Hematopoietic multipotent progenitor cell treated with erythropoietin and hydrocortisone succinate and interleukin-3 and kit ligand, for 8 days (in vitro differentiated cells): ENCODE measurements at regions not wholly inside any gene's neighbourhood (a gene's known extent, or its start where the extent isn't known, plus 50 kb on each side); places are given as distances from the start of the nearest gene placed in this dataset.

Source experiments
- DNase-seq: peaks from one replicate; pipeline ENCODE4 v3.0.0-alpha.2; 2015

DNA sequence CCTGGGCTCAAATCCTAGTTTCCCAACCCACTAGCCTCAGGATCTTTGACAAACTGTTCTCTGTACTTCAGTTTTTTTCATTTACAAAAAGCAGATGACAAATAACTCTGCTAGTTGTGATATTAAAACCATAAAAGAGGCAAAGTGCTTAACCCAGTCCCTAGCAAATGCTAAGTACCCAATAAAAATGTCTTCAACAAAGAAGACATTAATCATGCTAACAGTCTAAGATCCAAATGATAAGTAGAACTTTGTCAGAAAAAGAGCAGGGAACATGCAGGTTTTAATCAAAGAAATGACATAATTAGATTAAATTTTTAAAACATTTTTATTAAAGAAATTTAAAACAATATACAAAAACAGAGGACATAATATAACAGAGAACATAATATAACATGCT, 203.0 kb upstream of the ADRA1B start:
- no peak for DNase-seq

DNA sequence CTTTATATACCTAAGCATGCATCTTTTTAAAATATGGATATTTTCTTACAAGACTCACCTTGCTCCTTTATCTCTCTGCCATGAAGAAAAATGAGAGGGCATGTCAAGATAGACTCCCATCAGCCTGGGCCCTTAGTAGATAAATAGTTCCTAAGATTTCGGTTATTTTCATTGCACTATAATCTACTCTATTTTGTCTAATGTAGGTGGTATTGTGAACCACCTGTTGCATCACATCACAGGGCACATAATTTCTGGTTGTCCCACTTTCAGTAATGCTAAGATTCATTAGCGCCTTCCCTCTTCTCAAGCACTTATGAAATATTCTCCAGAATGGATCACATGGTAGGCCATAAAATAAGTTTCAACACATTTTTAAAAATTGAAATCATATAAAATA, 202.5 kb upstream of the ADRA1B start:
- DNase-seq: no peak

DNA sequence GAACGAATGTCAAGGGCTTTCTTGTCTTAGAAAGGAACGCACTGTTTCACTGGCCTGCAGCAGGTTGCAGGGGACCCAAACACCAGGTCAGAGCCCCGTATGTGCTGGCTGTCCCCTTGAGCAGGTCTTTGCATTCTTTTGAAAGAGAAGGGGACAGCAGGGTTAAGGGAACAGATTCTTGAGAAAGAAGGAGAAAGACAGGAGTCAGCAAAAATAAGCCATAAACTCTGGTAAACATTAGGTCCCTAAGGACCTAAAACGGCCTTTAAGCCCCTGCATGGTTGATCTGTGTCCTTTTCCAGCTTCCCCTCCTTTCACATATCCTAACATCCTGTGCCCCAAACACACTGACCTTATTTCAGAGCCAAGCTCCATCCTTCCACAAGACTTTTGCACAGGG, 190.8 kb upstream of the ADRA1B start:
- DNase-seq: no peak

DNA sequence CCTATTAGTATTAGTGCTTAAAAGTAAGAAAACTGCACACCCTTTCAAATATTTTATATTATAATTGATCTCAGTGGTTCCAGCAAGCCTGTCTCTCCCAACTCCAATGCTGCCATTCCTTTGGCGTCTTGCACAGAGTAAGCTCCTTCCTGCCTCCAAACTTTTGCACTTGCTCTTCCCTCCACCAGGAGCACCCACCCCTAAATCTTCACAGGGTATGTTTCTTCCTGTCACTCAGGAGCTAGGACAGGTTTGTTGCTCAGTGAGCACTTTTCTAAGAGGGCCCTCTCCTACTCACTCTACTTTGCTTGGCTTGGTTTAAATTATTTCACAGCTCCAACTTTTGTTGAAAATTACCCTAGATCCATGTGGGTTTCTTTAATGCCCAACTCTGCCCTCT, 189.1 kb upstream of the ADRA1B start:
- DNase-seq: no peak

DNA sequence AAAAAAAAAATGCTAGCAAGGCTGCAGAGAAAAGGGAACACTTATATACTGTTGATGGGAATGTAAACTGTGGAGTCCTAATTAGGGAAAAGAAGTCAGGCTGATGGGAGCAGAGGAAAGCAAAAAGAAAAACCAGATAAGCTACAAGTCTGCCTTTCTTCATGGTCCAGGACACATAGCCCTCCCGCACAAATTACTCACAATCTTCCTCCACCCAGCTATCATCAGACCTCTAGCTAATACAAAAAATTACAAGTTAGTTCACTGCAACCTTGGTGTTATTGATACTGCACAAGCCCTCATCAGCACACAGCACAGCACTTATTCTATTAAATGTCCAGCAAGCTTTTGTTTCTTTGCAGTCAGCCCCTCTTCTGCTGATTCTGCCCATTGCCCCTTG, 186.0 kb upstream of the ADRA1B start:
- DNase-seq: no peak

DNA sequence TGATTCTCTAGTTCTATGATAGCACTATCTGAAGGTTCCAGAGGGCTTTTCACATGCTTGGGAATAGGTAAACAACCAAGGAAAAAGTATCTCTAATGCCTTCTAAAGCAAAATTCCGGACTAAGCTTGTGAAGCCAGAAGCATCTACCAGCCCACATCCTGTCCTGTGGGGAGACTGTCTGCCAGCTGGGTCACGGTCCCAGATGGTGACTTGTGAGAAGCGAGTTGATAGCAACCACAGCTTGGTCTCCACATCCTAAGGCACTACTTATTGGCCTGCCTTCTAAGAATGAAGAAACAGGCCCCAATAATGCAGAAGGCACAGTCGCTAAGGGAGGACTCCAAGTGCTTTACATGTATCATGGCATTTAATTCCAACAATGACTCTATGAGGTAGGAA, 184.1 kb upstream of the ADRA1B start:
- DNase-seq: peak; percentile 21

DNA sequence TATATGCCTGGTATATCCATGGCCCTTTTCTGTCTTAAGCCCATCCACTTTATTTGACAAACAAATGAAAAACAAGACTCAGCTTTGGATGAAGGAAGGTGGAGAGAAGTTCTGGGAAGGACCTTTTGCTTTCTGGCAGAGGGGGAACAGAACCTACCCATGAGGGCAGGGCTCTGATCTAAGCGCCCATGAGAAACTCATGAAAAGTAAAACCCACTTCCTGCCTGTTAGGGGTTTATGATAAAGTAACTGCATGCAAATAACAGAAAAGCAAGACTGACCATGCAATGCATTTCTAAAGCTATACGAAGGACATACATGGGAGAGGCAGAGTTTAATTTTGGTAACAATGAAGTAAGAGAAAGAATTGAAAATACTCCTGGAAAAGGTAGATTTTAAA, 181.9 kb upstream of the ADRA1B start:
- DNase-seq: no peak

DNA sequence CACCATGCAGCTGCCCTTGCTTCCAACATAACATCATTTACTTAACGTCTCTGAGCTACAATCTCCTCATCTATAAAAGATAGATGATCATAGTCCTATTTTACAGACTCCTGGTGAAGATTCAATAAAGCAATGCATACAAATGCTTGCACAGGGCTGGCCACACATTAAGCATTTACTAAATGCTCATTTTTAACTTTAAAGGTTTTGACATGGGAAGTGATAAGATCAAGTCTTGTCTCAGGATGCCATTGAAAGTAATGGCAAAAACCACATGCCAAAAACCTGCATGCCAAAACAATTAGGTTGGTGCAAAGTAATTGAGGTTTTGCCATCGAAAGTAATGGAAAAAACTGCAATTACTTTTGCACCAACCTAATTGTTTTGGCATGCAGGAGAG, 181.2 kb upstream of the ADRA1B start:
- no peak for DNase-seq

DNA sequence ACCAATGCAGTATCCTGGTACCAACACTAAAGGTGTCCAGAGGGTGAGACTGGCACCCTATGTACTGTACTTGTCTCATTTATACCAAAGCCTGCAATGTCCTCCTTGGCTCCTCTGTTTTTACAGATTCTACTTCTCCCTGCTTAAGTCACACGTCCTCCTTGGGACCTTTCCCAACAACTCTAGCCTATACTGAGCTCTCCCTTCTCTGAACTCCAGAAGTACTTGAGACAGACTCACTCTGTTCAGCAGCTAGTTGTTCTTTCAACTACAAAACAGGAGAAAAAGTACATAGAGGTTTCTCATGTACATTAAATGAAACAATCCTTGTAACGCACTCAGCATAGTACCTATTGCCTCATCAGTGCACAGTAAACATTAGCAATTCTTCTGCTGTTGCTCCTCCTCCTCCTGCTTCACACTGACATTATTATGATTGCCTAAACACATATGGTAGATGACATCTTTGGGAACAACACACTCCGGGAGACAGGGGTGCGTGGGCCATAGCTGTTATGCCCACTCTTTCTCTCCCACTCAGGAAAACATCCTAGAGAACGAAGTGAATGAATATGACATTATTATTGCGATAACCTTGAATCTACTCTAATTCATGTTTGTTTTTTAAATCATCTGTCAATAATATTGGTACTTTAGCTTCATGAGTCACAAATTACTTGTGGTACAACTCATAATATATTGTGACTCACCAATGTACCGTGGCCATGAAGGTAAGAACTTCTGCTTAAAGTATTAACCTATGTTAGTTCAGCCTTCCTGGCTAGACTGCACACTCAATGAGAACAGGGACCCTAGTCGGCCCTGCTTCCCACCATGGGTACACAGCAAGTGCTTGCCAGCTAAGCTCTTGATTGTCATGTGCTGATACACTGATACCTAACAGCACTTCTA, 180.3 kb upstream of the ADRA1B start:
- no peak for DNase-seq

DNA sequence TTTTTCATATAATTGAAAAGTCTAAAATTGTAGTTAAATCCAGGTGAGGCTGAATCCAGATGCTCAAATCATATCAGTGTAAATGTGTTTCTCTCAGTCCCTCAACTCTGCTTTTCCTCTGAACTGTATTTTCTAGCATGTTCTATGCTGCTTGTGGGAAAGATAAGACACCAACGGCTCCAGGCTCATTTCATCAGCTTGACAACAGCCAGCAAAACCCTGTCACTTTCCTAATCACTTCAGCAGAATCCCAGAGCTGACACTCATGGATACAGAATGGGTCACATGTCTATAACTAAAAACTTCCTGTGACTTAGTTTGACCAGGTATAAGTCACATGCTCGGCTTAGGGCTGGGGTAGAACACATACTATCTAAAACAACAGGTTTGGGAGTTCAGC, 179.4 kb upstream of the ADRA1B start:
- DNase-seq: no peak

DNA sequence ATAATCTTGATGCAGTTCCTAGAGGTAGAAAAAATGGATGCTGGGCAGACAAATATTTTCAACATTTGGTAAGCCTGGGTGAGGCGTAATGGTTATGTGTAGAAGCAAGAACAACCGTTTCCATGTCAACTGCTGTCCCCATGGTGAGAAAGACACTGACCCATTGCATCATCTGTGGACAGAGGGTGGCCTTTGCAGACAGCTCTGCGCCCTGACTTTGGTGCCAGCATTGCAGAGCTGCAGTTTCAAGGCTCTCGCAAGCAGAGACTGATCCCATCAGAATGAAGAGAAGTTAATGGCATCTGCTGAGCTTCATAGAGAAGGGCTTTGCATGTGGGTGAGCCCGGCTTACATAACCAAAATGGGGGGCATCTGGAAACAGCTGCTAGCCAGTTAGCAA, 179.0 kb upstream of the ADRA1B start:
- no peak for DNase-seq

DNA sequence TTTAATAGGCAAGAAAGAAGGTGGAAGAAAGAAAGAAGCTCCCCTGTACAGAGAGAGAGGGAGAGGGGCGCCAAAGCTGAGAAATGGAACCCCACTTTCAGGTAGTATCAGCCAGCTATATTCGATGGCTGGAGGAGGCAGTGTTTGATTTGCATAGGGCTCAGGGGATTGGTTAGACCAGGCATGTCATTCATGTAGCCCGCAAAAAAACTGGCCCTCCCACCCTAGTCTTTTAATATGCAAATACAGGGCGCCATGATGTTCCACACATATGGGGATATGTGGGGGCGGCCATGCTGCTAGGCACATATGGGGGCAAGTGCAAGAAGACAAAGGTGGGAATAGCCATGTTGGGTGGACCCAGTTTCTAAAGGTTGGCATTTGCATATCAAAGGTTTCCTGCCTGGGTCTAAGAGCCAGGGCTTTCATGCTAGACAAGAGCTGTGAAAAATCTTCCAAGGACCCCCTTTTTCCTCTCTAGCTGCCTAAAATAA, 174.4 kb upstream of the ADRA1B start:
- DNase-seq: no peak

DNA sequence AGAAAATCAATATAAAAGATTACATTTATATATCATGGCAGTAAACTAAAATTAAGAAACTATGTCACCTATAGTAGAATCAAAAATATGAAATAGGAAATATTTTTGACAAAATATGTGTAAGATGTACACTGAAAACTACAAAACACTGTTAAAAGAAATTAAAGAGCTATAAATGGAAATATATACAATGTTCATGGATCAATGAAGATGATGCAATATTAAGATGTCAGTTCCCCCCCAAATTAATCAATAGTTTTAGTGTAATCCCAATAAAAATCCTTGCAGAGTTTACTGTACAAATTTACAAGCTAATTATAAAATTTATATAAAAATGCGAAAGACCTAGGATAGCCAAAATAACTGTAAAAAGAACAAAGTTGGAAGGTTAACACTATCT, 173.0 kb upstream of the ADRA1B start:
- no peak for DNase-seq

DNA sequence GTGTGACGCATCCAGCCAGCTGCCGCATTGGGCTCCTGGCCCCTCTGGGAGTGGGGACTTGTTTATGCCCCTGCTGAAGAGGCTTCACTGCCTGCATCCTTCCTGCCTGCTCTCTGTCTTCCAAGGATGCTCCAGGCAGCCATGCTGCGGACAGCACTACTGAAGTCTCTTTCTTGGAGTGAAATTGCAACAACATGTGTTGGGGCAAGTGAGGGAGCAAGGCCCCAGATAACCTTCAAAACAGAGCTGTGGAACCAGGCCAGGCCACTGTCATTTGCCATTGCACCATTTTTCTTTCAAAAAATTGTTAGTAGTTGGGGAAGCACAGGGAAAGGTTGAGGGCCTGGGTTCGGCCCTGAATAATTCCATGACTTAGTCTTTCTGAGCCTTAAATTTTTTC, 169.6 kb upstream of the ADRA1B start:
- DNase-seq: no peak

DNA sequence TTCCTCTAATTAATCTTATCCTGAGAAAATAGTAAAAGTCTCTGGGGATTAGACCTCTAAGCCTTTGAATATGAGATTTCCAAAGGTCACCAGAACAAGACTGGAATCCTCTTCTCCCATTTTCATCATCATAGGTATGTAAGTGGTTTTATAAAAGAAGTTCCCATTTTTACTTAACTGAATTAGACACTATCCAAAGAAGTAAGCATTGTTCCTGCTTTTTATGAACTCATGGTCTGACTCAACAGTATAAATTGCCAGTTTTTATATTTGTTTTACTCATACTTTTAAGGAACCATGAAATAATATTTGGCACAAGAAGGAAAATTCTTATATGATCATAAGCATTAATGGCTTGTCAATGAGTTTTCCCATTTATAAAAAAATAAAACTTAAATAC, 167.1 kb upstream of the ADRA1B start:
- DNase-seq: no peak

DNA sequence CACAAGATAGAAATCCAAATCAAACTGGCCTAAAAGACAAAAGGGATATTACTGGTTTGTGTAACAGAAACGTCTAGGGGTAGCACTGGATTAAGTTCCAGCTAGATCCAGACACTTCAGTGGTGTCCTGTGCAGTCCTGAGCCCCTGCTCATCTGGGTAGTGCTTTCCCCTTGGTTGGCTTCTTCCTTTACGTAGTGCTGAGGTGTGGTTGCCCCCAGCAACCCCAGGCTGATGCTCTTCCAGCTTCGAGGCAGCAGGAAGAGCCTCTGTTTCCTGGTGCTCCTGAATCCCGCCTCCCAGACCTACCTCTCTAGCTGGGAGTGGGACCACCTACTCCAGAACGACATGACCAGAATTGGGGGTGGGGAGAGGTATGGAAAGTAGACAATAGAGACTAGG, 166.1 kb upstream of the ADRA1B start:
- no peak for DNase-seq

DNA sequence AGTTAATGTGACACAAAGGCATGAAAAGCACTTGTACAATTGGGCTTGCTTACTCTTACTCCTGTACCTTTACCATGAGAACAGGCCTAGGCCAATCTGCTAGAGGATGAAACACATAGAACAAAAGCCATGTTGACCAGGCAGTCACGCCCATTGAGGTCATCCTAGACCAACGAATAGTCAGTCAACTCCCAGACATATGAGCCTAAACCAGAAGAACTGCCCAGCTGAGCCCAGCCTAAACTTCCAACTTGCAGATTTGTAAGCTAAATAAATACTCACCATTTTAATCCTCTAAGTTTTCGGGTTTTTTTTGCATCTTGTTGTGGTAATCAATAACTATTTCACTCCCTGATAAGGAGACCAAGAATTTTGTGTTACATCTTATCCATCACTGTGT, 164.8 kb upstream of the ADRA1B start:
- DNase-seq: no peak

DNA sequence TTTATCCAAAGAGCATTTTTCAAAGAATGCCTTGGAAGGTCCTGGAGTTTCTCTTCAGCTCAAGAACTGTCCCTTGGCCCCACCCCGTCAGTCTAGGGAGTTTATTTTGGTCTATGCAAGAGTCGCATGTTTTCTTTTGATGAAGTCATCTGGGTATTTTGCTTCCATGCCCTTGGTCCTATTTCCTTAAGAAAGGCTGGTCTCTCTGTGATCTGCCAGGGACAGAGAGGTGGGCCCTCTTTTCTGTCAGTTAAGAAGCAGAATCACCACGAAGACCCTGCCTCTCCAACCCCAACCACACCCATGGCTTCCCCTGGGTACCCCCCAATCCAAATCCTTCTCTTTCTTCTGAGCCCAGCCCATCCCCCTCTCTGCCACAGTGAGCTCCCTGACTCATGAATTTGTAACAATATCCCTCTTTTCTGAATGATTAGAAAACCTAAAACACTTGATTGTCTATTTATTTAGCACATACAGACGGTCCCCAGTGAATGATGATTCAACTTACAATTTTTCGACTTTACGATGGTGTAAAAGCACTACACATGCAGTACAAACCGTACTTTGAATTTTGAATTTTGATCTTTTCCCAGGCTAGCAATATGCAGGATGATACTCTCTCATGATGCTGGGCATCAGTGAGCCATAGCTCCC, 163.5 kb upstream of the ADRA1B start:
- no peak for DNase-seq

DNA sequence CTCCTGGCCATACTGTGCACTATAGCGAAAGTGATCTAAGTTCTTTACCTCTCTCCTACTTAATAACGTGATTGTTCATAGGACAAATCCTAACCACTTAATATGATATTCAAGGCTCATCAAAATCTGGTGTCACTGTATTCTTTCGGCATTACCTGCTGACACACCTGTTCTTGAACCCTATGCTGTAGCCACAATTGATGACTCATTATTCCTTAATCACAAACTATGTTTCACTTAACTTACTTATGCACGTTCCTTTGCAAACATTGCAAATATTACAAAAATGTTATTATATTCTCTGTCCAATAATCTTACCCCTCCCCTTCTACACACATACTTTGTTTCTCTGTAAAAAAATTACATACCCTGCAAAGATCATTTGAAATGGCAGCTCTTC, 158.1 kb upstream of the ADRA1B start:
- DNase-seq: no peak

DNA sequence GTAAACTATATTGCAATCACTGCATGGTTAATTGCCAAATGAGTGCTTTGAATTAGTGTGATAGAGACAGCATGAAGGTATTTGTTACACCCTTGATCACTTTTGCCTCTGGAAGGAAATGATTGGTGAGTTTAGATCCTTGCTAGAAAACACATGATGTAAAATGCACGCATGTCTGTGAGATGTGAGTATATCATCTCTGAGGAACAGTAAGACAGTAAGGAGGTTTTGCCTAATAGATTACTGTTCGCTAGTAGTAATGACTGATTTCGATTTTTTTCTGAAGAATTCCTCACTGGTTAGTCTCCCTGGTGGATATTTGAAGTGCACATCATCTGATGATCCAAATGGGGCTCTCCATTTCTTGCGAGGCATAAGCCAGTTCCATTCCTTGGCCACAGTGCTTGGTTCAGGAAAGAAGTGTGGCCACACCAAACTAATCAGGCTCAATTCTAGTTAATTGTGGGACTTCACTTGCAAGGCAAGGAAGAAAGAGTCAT, 156.4 kb upstream of the ADRA1B start:
- DNase-seq: no peak

DNA sequence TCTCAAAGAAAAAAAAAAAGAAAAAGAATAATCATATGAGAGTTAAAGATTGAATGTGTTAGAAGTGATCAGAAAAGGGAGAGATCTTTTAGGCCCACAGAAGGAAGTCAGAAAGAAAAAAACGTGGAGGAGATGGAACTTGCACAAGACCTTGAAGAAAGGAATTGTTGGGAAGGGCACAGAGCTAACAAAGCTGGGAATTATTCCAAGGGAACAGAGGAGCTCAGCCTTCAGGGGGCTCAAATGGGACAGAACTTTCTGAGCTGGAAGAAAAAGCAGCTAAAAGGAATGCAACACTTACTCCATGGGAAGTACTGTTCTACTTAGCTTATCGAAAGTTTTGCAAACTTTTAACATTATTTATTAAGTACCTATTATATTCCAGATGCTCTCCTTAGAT, 153.4 kb upstream of the ADRA1B start:
- no peak for DNase-seq

DNA sequence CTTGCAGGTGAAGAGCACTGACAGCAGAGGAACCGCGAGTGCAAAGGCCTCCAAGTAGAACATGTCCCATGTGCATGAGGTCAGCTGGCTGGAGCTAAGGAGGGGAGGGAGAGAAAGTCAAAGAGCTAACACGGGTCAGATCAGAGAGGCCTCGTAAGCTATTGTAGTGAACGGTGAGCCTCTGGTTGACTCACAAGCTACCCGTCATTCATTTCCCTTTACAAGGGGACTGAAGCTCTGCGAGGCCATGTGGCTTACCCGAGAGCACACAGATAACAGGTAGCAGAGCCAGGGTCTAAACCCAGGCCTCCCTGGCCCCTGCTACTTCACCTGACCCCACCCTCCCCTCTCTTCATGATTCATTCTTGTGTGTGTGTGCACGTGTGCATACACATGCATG, 152.7 kb upstream of the ADRA1B start:
- DNase-seq: no peak

DNA sequence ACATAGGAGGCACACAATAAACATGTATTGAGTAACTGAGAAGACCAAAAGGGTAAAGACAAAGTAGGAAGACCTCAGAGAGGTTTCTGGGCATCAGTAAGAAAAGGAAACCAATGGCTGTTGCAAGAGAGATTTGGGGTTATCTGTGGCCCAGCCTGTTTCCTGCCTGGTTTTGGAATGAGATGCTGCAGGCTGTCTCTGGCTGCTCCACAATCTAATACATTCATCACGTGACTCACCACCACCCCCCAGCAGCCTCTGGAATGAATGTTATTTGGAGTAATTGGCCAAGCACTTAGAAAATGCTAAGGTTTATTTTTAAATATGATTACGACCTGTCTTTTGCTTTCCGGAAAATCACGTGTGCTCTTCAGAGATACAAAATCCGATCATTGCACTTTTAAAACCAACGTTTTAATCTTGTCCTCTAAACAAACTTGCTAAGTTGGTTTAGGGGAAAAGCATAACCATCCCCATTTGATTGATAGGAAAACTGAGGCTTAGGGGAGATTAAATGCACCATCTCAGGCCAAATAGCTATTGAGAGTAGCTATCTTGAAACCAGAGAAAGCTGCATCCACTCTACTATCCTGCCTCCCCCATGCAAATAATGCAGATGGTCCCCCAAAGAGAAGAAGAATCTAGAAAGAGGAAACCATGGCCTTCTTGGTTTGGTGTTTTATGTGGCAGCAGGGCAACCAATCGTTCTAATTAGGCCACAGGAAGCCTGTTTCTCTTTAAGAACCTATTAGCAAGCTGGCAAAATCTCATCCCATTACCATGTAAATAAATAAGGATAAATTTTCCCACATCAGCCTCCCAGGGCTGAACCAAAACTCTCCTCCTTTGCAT, 151.8 kb upstream of the ADRA1B start:
- peak; percentile 46 for DNase-seq

DNA sequence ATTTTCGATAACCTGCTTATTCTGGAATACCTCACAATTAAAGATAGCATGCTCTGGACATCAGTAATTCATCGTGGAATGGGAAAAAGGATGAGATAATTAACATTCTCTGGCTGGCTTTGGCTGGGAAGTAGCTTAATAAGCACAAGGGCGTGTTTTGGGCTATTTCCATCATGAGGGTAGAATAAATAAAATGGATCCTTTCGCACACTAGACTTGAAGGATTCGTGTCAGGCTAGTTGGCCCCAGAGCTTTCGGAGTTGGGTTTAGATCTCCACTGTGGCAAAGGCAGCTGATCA, 151.2 kb upstream of the ADRA1B start:
- DNase-seq: no peak
